ENCODE measurements at regions not wholly inside any gene's neighbourhood (a gene's known extent, or its start where the extent isn't known, plus 50 kb on each side); places are given as distances from the start of the nearest gene placed in this dataset.
"Not testable (repeated sequence)": the region's sequence is repeated elsewhere in the genome, so short reads cannot be mapped to it uniquely, and the experiment has no call there.

- no peaks in the 10 kb centered on the region for H3K27me3 ChIP-seq
- no peaks in the 10 kb centered on the region for H3K9me2 ChIP-seq (replicated peaks; ENCODE audit: insufficient read depth)
- no peak overlapping the region for H2AFZ ChIP-seq
- no peaks in the 10 kb centered on the region for H3K79me2 ChIP-seq
- H3K4me2 ChIP-seq: no peak overlapping the region
- TF ChIP-seq CTCF (IDR thresholded peaks at IDR 0.05; ENCODE audit: poor library complexity): no peak
- TF ChIP-seq EZH2phosphoT487 (IDR thresholded peaks at IDR 0.05; ENCODE audit: low read depth, severe bottlenecking, unreplicated experiment): no peak
- TF ChIP-seq EZH2 (IDR thresholded peaks at IDR 0.05; ENCODE audit: borderline replicate concordance): no peak
- H3K9me3 ChIP-seq (ENCODE audit: low read depth): no peaks in the 10 kb centered on the region
- no peaks in the 10 kb centered on the region for H3K4me1 ChIP-seq (ENCODE audit: insufficient read depth)
- WGBS (ENCODE audit: low lambda C conversion rate, missing lambda C conversion rate): 93% methylated on average over 2 of the region's 2 CpGs
- H4K20me1 ChIP-seq (ENCODE audit: insufficient read depth, poor library complexity, severe bottlenecking): no peaks in the 10 kb centered on the region
- H3K4me3 ChIP-seq: no peak overlapping the region
- DNase-seq (ENCODE audit: low spot score): no peak
- H3K36me3 ChIP-seq (replicated peaks; ENCODE audit: insufficient read depth, low read depth): no peaks in the 10 kb centered on the region
- H3K27ac ChIP-seq: no peak overlapping the region
Measured at GRCh38 chr5:17978954-17979353, 344.7 kb downstream of the TAF11L14 start.

- H3K4me3 ChIP-seq; H3K9me3 ChIP-seq (ENCODE audit: low read depth); H2AFZ ChIP-seq; H3K4me2 ChIP-seq; H3K79me2 ChIP-seq; H3K36me3 ChIP-seq (replicated peaks; ENCODE audit: insufficient read depth, low read depth); H3K27ac ChIP-seq; H3K27me3 ChIP-seq; H3K4me1 ChIP-seq (ENCODE audit: insufficient read depth); H4K20me1 ChIP-seq (ENCODE audit: insufficient read depth, poor library complexity, severe bottlenecking); DNase-seq (ENCODE audit: low spot score); H3K9me2 ChIP-seq (replicated peaks; ENCODE audit: insufficient read depth): not testable (repeated sequence)
- WGBS (ENCODE audit: low lambda C conversion rate, missing lambda C conversion rate): 95% methylated on average over 3 of the region's 3 CpGs
Measured at GRCh38 chr5:17982626-17983025, 348.4 kb downstream of the TAF11L14 start.

GRCh38 chr5:17989036-17989435 lies 354.8 kb downstream of the TAF11L14 start:
- WGBS (ENCODE audit: low lambda C conversion rate, missing lambda C conversion rate): 80% methylated on average over 4 of the region's 4 CpGs
- H4K20me1 ChIP-seq (ENCODE audit: insufficient read depth, poor library complexity, severe bottlenecking): no peaks in the 10 kb centered on the region
- no peak for TF ChIP-seq CTCF (IDR thresholded peaks at IDR 0.05; ENCODE audit: poor library complexity)

GRCh38 chr5:17989567-17990563 lies 355.6 kb downstream of the TAF11L14 start:
- Histone ChIP-seq H2AFZ (no peak overlapping the region), H3K9me3 (ENCODE audit: low read depth) (no peaks in the 10 kb centered on the region), H3K27me3 (no peaks in the 10 kb centered on the region), H3K4me1 (ENCODE audit: insufficient read depth) (no peaks in the 10 kb centered on the region), H3K79me2 (no peaks in the 10 kb centered on the region), H4K20me1 (ENCODE audit: insufficient read depth, poor library complexity, severe bottlenecking) (no peaks in the 10 kb centered on the region), H3K4me2 (no peak overlapping the region), H3K36me3 (replicated peaks; ENCODE audit: insufficient read depth, low read depth) (no peaks in the 10 kb centered on the region), H3K4me3 (no peak overlapping the region), H3K9me2 (replicated peaks; ENCODE audit: insufficient read depth) (no peaks in the 10 kb centered on the region), H3K27ac (no peak overlapping the region)
- WGBS (ENCODE audit: low lambda C conversion rate, missing lambda C conversion rate): 63% methylated on average over 6 of the region's 6 CpGs
- DNase-seq (ENCODE audit: low spot score): no peak
- no peak for TF ChIP-seq EZH2phosphoT487 (IDR thresholded peaks at IDR 0.05; ENCODE audit: low read depth, severe bottlenecking, unreplicated experiment)
- no peak for TF ChIP-seq CTCF (IDR thresholded peaks at IDR 0.05; ENCODE audit: poor library complexity)
- TF ChIP-seq EZH2 (IDR thresholded peaks at IDR 0.05; ENCODE audit: borderline replicate concordance): no peak

More at GRCh38 chr5:17989036-17989435, 354.8 kb downstream of the TAF11L14 start:
- no peaks in the 10 kb centered on the region for H3K36me3 ChIP-seq (replicated peaks; ENCODE audit: insufficient read depth, low read depth)
- DNase-seq (ENCODE audit: low spot score): no peak
- no peaks in the 10 kb centered on the region for H3K9me2 ChIP-seq (replicated peaks; ENCODE audit: insufficient read depth)
- H3K27me3 ChIP-seq: no peaks in the 10 kb centered on the region
- no peaks in the 10 kb centered on the region for H3K79me2 ChIP-seq
- no peaks in the 10 kb centered on the region for H3K9me3 ChIP-seq (ENCODE audit: low read depth)
- no peak overlapping the region for H2AFZ ChIP-seq
- H3K4me3 ChIP-seq: no peak overlapping the region
- no peak overlapping the region for H3K27ac ChIP-seq
- no peak overlapping the region for H3K4me2 ChIP-seq
- no peaks in the 10 kb centered on the region for H3K4me1 ChIP-seq (ENCODE audit: insufficient read depth)
